Loucy (cell line): ENCODE measurements at regions not wholly inside any gene's neighbourhood (a gene's known extent, or its start where the extent isn't known, plus 50 kb on each side); places are given as distances from the start of the nearest gene placed in this dataset.

ENCODE experiments used
- H2AFZ ChIP-seq: fragments of 200-600 bp; sonication (generic); 2 replicates; pipeline ENCODE4 v1.6.0; 2016; ENCODE audit warnings: antibody characterized with exemption, mild to moderate bottlenecking, low read length, moderate library complexity
- H3F3A ChIP-seq: fragments of 200-600 bp; 2 replicates; pipeline ENCODE4 v1.6.0; 2016; ENCODE audit warnings: antibody characterized with exemption, low read depth, mild to moderate bottlenecking
- H3K27me3 ChIP-seq: fragments of 200-600 bp; sonication (generic); 2 replicates; pipeline ENCODE4 v1.6.1; 2014; ENCODE audit warnings: low read length, mild to moderate bottlenecking; ENCODE audit not compliant: insufficient read depth, poor library complexity, severe bottlenecking
- H3K36me3 ChIP-seq: fragments of 200-600 bp; sonication (generic); 2 replicates; pipeline ENCODE4 v1.6.1; 2016; ENCODE audit warnings: low read length; ENCODE audit not compliant: insufficient read depth
- H3K4me1 ChIP-seq: fragments of 200-600 bp; sonication (generic); 2 replicates; pipeline ENCODE4 v1.5.1; 2014; ENCODE audit warnings: low read length, mild to moderate bottlenecking; ENCODE audit not compliant: insufficient read depth, poor library complexity, severe bottlenecking
- H3K4me2 ChIP-seq: fragments of 200-600 bp; sonication (generic); 2 replicates; pipeline ENCODE4 v1.6.0; 2014; ENCODE audit warnings: antibody characterized with exemption, low read length, low read depth, mild to moderate bottlenecking; ENCODE audit not compliant: poor library complexity, severe bottlenecking
- H3K4me3 ChIP-seq: fragments of 200-600 bp; sonication (generic); 2 replicates; pipeline ENCODE4 v1.5.1; 2014; ENCODE audit warnings: low read length, mild to moderate bottlenecking, mixed read lengths; ENCODE audit not compliant: poor library complexity, severe bottlenecking
- H3K79me2 ChIP-seq: fragments of 200-600 bp; sonication (generic); 2 replicates; pipeline ENCODE4 v1.6.1; 2014; ENCODE audit warnings: low read length; ENCODE audit not compliant: insufficient read depth
- H3K9ac ChIP-seq: fragments of 200-600 bp; sonication (generic); 2 replicates; pipeline ENCODE4 v1.6.0; 2014; ENCODE audit warnings: mild to moderate bottlenecking, low read depth, low read length, moderate library complexity; ENCODE audit not compliant: poor library complexity, severe bottlenecking
- H3K9me2 ChIP-seq: fragments of 200-600 bp; sonication (generic); replicated peaks from 2 replicates; pipeline ENCODE4 v1.6.1; 2016; ENCODE audit warnings: low read depth, low read length, mixed read lengths
- H3K9me3 ChIP-seq: fragments of 200-600 bp; sonication (generic); 2 replicates; pipeline ENCODE4 v1.6.1; 2014; ENCODE audit warnings: mild to moderate bottlenecking, antibody characterized with exemption, low read length, low read depth; ENCODE audit not compliant: insufficient read depth
- H4K20me1 ChIP-seq: fragments of 200-600 bp; sonication (generic); 2 replicates; pipeline ENCODE4 v1.6.0; 2014; ENCODE audit warnings: antibody characterized with exemption, low read length, mild to moderate bottlenecking; ENCODE audit not compliant: insufficient read depth, poor library complexity, severe bottlenecking
- EZH2phosphoT487 ChIP-seq: fragments of 200-600 bp; IDR thresholded peaks from 2 replicates; pipeline ENCODE4 v1.6.1; 2018; ENCODE audit warnings: antibody characterized with exemption, mild to moderate bottlenecking, moderate library complexity, borderline replicate concordance
- TF ChIP-seq, protein P1 (sequence below): fragments of 200-600 bp; sonication (generic); conservative IDR thresholded peaks from 2 replicates; pipeline ENCODE4 v1.5.1; 2014; ENCODE audit warnings: mild to moderate bottlenecking, antibody characterized with exemption, low read length

DNA sequence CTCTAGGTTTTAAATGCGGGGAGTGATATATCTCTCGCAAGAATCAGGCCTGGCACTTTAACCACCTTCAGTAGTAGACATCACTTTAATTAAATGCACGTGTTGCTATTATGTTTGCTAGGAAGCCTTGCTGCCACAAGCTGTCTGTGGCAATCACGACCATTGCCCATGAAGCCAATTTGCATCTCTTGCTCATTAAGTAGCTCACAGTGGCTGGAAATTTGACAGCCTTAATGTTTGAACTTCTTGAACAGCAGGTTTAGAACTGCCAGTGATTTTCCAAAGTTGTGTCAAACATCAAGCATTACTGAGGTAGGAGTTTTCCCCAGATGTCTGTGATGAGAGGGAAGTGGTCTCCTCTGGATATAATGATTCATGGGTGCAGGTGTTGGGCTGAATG, 642.3 kb upstream of the CPEB2 start:
- TF ChIP-seq, protein P1, sequence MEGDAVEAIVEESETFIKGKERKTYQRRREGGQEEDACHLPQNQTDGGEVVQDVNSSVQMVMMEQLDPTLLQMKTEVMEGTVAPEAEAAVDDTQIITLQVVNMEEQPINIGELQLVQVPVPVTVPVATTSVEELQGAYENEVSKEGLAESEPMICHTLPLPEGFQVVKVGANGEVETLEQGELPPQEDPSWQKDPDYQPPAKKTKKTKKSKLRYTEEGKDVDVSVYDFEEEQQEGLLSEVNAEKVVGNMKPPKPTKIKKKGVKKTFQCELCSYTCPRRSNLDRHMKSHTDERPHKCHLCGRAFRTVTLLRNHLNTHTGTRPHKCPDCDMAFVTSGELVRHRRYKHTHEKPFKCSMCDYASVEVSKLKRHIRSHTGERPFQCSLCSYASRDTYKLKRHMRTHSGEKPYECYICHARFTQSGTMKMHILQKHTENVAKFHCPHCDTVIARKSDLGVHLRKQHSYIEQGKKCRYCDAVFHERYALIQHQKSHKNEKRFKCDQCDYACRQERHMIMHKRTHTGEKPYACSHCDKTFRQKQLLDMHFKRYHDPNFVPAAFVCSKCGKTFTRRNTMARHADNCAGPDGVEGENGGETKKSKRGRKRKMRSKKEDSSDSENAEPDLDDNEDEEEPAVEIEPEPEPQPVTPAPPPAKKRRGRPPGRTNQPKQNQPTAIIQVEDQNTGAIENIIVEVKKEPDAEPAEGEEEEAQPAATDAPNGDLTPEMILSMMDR: no peak
- TF ChIP-seq EZH2phosphoT487: no peak
- H3K9me3 ChIP-seq: no peaks in the 10 kb centered on the region
- no peaks in the 10 kb centered on the region for H4K20me1 ChIP-seq
- H3K4me2 ChIP-seq: no peak overlapping the region
- no peaks in the 10 kb centered on the region for H3K79me2 ChIP-seq
- H3K27me3 ChIP-seq: no peaks in the 10 kb centered on the region
- H3K36me3 ChIP-seq: no peaks in the 10 kb centered on the region
- no peak overlapping the region for H3K9ac ChIP-seq
- peaks cover 11% of the 10 kb centered on the region for H3K4me1 ChIP-seq
- no peaks in the 10 kb centered on the region for H3K9me2 ChIP-seq
- no peak overlapping the region for H2AFZ ChIP-seq
- no peaks in the 10 kb centered on the region for H3F3A ChIP-seq
- no peak overlapping the region for H3K4me3 ChIP-seq

DNA sequence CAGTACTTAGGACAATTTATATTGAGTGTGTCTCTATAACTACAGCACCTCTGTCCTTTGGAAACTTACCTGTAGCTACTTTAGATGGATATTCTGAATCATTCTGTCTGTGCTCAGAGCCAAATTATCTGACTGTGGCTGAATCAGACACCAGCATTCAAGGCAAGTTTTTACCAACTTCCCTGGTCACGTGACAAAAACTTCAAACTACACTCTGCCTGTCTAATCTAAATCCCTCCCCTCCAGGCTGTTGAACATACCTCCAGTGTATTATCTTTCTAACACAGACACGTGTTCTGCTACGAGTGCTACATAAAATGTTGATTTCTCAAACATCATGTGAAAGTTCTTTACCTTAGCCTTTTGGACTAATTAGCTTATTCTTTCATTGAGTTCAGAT, 641.2 kb upstream of the CPEB2 start:
- Histone ChIP-seq H3K4me2 (no peak overlapping the region), H3K9ac (no peak overlapping the region), H3K4me3 (no peak overlapping the region), H3K79me2 (no peaks in the 10 kb centered on the region), H3F3A (no peaks in the 10 kb centered on the region), H3K4me1 (peaks cover 21% of the 10 kb centered on the region), H2AFZ (peak overlapping the region; percentile 27; the same call in 1 of the 2 replicates), H3K36me3 (no peaks in the 10 kb centered on the region), H3K9me3 (no peaks in the 10 kb centered on the region), H3K27me3 (no peaks in the 10 kb centered on the region), H3K9me2 (no peaks in the 10 kb centered on the region), H4K20me1 (no peaks in the 10 kb centered on the region)
- TF ChIP-seq, protein P1: no peak
- no peak for TF ChIP-seq EZH2phosphoT487

DNA sequence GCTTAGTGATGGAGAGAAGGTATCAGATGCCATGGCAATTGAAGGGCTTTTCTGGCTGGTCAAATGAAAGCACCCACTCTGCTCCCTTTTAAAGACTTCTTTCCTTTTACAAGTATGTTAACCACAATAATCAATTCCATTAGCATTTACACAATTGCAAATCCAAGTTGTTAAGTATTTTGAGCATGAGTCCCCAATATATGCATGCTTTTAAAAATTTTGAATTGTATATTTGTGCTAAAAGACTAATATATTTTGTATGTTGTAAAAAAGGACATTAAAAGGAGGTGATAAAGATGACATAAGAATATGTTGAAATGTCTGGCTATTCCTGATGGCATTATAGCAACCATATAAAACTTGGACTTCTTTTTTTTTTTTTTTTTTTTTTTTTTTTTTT, 639.9 kb upstream of the CPEB2 start:
- H3K36me3 ChIP-seq: no peaks in the 10 kb centered on the region
- H3K9me3 ChIP-seq: no peaks in the 10 kb centered on the region
- H3K79me2 ChIP-seq: no peaks in the 10 kb centered on the region
- no peak overlapping the region for H3K4me3 ChIP-seq
- H4K20me1 ChIP-seq: no peaks in the 10 kb centered on the region
- no peaks in the 10 kb centered on the region for H3K27me3 ChIP-seq
- no peaks in the 10 kb centered on the region for H3F3A ChIP-seq
- H3K9me2 ChIP-seq: no peaks in the 10 kb centered on the region
- no peak for TF ChIP-seq EZH2phosphoT487
- TF ChIP-seq, protein P1: no peak
- no peak overlapping the region for H2AFZ ChIP-seq
- H3K4me2 ChIP-seq: no peak overlapping the region
- H3K9ac ChIP-seq: no peak overlapping the region
- H3K4me1 ChIP-seq: peaks cover 25% of the 10 kb centered on the region
